Spleen (tissue), 11 donors: ENCODE measurements at regions not wholly inside any gene's neighbourhood (a gene's known extent, or its start where the extent isn't known, plus 50 kb on each side); places are given as distances from the start of the nearest gene placed in this dataset.
A peak's percentile ranks its signal among the peaks of the same experiment; 100 is the strongest.

ENCODE experiments used
- DNase-seq: peaks from one replicate; pipeline ENCODE4 v3.0.0-alpha.2; 2020
- H3K27ac ChIP-seq, 8 donors: fragments of 200-600 bp; sonication (generic) in 7 of 8; 1 replicate in 4 of 8; 2 replicates in 4 of 8; pipeline versions ENCODE4 v1.5.0 to v1.8.0; 2016 to 2021; ENCODE audit warnings: inconsistent platforms in 4 of 8, mild to moderate bottlenecking in 4 of 8, moderate library complexity in 1 of 8
- H3K27me3 ChIP-seq, 7 donors: fragments of 200-600 bp; sonication (generic) in 6 of 7; replicated peaks in 1 of 7; 1 replicate in 4 of 7; 2 replicates in 3 of 7; pipeline versions ENCODE4 v1.5.0 to v1.8.0; 2016 to 2021; ENCODE audit warnings: inconsistent platforms in 3 of 7, mild to moderate bottlenecking in 1 of 7
- H3K36me3 ChIP-seq, 6 donors: fragments of 200-600 bp; sonication (generic) in 5 of 6; 1 replicate in 4 of 6; 2 replicates in 2 of 6; pipeline versions ENCODE4 v1.5.0 to v1.8.0; 2016 to 2021; ENCODE audit warnings: inconsistent platforms in 2 of 6
- H3K4me1 ChIP-seq, 6 donors: fragments of 200-600 bp; sonication (generic) in 5 of 6; 1 replicate in 3 of 6; 2 replicates in 3 of 6; pipeline versions ENCODE4 v1.5.0 to v1.8.0; 2016 to 2021; ENCODE audit warnings: inconsistent platforms in 3 of 6
- H3K4me3 ChIP-seq, 8 donors: fragments of 200-600 bp; sonication (generic) in 7 of 8; 1 replicate in 4 of 8; 2 replicates in 4 of 8; pipeline versions ENCODE4 v1.5.0 to v1.8.0; 2016 to 2021; ENCODE audit warnings: inconsistent platforms in 4 of 8, mild to moderate bottlenecking in 4 of 8, moderate library complexity in 2 of 8
- H3K9me3 ChIP-seq, 8 donors: fragments of 200-600 bp; sonication (generic) in 7 of 8; 1 replicate in 4 of 8; 2 replicates in 4 of 8; pipeline versions ENCODE4 v1.5.0 to v1.8.0; 2016 to 2021; ENCODE audit warnings: inconsistent platforms in 4 of 8
- CTCF ChIP-seq, 11 experiments: fragments of 200-600 bp in 7 of 11; fragments of 450-650 bp in 4 of 11; sonication (generic) in 4 of 11; IDR thresholded peaks in 8 of 11; conservative IDR thresholded peaks in 3 of 11; 1 replicate in 7 of 11; 2 replicates in 4 of 11; pipeline versions ENCODE4 v1.4.0 to v1.8.0; 2016 to 2021; ENCODE audit warnings: antibody characterized with exemption in 11 of 11, inconsistent platforms in 4 of 11, mild to moderate bottlenecking in 1 of 11
- POLR2A ChIP-seq, 3 donors: fragments of 450-650 bp; IDR thresholded peaks; one replicate each; pipeline ENCODE4 v1.5.1; 2017; ENCODE audit warnings: antibody characterized with exemption in 3 of 3, mild to moderate bottlenecking in 1 of 3
- POLR2AphosphoS5 ChIP-seq, 3 donors: sonication (generic); formaldehyde crosslinking; IDR thresholded peaks; one replicate each; pipeline ENCODE4 v1.5.1; 2017; ENCODE audit warnings: antibody characterized with exemption in 3 of 3
- whole genome bisulfite sequencing, 5 donors: extraction: QIAGEN DNeasy Blood & Tissue Kit in 3 of 5; methylation state at CpG; one replicate each; pipeline versions ENCODE4 v1.1.5 to v1.1.7; 2013 to 2018; 5-methylcytosine and 5-hydroxymethylcytosine counted together
- intact Hi-C: fragments of 100-400 bp; cut with DNase I; formaldehyde crosslinking; loops from one replicate; pipeline ENCODE4 v1.15.0; 2023; ENCODE audit warnings: low total_unique reads
- donor health status: healthy with polysubstance abuse.
- donor health status: DM: no; HTN: no; CAD: no; lungs with moderate emphysema.
- donor health status: DM: no; HTN: no; CAD: no.
- donor health status: Bipolar disorder and iron deficiency.
- donor health status: healthy.
- donor health status: DM: no; HTN: no; CAD: no.
- donor health status: DM: yes; HTN: yes; CAD: no.

- no peak for DNase-seq
Observed at GRCh38 chr2:12141618-12142258, 395.3 kb downstream of the LPIN1 start.

GRCh38 chr2:12151716-12152115 is 405.3 kb downstream of the LPIN1 start:
- WGBS, 5 donors: 84 to 94% (median 89%) methylated on average over 6 of the region's 6 CpGs
- intact Hi-C loops: no loop called here
- H3K27ac ChIP-seq: no peak overlapping the region
- no peaks in the 10 kb centered on the region for H3K36me3 ChIP-seq
- H3K4me1 ChIP-seq: peaks cover 0 to 18% (median 4%) of the 10 kb centered on the region in 6 donors
- H3K27me3 ChIP-seq: no peaks in the 10 kb centered on the region
- DNase-seq: no peak
- no peaks in the 10 kb centered on the region for H3K9me3 ChIP-seq
- no peak overlapping the region for H3K4me3 ChIP-seq
- TF ChIP-seq POLR2AphosphoS5 (IDR thresholded peaks at IDR 0.05): no peak
- TF ChIP-seq POLR2A (IDR thresholded peaks at IDR 0.05): no peak

More at GRCh38 chr2:12141618-12142258, 395.3 kb downstream of the LPIN1 start:
- Histone ChIP-seq H3K4me1 (no peaks in the 10 kb centered on the region), H3K4me3 (no peak overlapping the region), H3K9me3 (no peaks in the 10 kb centered on the region), H3K36me3 (no peaks in the 10 kb centered on the region), H3K27ac (no peak overlapping the region), H3K27me3 (no peaks in the 10 kb centered on the region)
- 33 to 90% (median 43%) methylated on average over 1 of the region's 1 CpG for WGBS, 5 donors
- intact Hi-C loops: no loop called here
- no peak for TF ChIP-seq CTCF (IDR thresholded peaks at IDR 0.05 in 8 of 11, conservative IDR thresholded peaks at IDR 0.05 in 3 of 11)
- no peak for TF ChIP-seq POLR2AphosphoS5 (IDR thresholded peaks at IDR 0.05)
- no peak for TF ChIP-seq POLR2A (IDR thresholded peaks at IDR 0.05)

- Histone ChIP-seq H3K4me3 (no peak overlapping the region), H3K9me3 (no peaks in the 10 kb centered on the region), H3K27me3 (no peaks in the 10 kb centered on the region), H3K27ac (no peak overlapping the region), H3K36me3 (no peaks in the 10 kb centered on the region), H3K4me1 (peaks cover 0 to 21% (median 4%) of the 10 kb centered on the region in 6 donors)
- 82 to 100% (median 87%) methylated on average over 3 of the region's 3 CpGs for WGBS, 5 donors
- intact Hi-C loops: no loop called here
- TF ChIP-seq POLR2A (IDR thresholded peaks at IDR 0.05) (no peak), CTCF (IDR thresholded peaks at IDR 0.05 in 8 of 11, conservative IDR thresholded peaks at IDR 0.05 in 3 of 11) (no peak), POLR2AphosphoS5 (IDR thresholded peaks at IDR 0.05) (no peak)
- DNase-seq: no peak
Observed at GRCh38 chr2:12152888-12153287, 406.5 kb downstream of the LPIN1 start.

GRCh38 chr2:12155303-12156051 is 409.0 kb downstream of the LPIN1 start:
- Histone ChIP-seq H3K4me1 (peaks cover 0 to 21% (median 4%) of the 10 kb centered on the region in 6 donors), H3K36me3 (no peaks in the 10 kb centered on the region), H3K4me3 (no peak overlapping the region), H3K27me3 (no peaks in the 10 kb centered on the region), H3K9me3 (no peaks in the 10 kb centered on the region), H3K27ac (peak overlapping the region in 4 of 8 donors; percentile 4 to 43 (median 13))
- DNase-seq: no peak
- TF ChIP-seq CTCF (IDR thresholded peaks at IDR 0.05 in 8 of 11, conservative IDR thresholded peaks at IDR 0.05 in 3 of 11) (no peak), POLR2A (IDR thresholded peaks at IDR 0.05) (no peak), POLR2AphosphoS5 (IDR thresholded peaks at IDR 0.05) (no peak)
- intact Hi-C loops: no loop called here
- WGBS, 5 donors: 46 to 67% (median 57%) methylated on average over 6 of the region's 6 CpGs
